ENCODE measurements at regions not wholly inside any gene's neighbourhood (a gene's known extent, or its start where the extent isn't known, plus 50 kb on each side); places are given as distances from the start of the nearest gene placed in this dataset.
"Not testable (repeated sequence)": the region's sequence is repeated elsewhere in the genome, so short reads cannot be mapped to it uniquely, and the experiment has no call there.

DNA sequence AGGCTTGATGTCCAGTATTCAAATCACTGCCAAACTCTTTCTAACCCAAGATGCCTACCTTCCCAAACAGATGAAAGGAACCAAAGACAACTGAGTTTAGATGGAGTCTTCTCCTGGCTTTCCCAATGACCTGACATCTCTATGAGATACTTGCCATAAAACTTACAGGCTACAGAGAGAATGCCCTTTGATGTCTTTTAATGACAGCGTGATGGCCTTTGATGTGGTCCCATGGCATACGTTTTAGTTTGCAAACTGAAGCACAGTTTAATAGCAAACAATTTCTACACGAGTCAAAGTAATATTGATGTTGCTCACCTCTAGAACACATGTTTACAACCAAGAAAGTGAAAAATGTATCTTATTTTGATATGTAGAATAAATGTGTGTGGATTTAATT, 73.2 kb downstream of the ZIC4 start:
- no peak for FAIRE-seq

DNA sequence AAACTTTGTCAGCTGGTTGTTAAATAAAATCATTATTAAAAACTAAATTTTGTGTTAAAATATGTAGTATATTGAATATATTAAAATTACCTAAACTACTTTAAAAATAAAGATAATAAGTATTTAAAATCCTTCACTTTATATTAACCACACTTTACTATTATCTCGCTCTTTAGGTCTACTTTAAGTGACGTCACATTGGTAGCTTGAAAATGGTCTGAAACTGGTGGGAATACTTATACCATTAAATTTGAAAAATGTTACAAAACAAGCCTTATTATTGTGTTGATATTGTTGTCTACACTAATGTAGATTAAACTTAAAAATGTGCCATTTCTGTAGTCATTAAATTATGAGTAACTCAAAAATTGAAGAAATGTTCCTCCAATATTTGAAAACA, 77.6 kb downstream of the ZIC4 start:
- FAIRE-seq: peak; percentile 92

DNA sequence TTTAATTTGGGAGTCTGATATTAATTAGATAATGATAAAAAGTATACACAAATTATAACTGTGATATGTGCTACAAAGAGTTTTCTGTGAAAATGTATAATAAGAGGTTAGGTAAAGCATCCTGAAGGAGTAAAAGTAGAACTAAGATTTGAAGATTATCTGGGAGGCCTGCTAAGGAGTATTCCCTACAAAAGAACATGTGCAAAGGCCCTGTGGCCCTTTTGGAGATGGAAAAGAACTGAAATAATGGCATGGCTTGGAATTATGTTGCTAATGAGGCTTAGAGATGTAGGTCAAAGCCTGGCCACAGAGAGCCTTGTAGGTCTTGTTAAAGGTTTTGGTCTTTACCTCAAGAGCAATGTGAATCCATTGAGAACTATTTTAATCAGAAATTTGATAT, 82.0 kb downstream of the ZIC4 start:
- no peak for FAIRE-seq

DNA sequence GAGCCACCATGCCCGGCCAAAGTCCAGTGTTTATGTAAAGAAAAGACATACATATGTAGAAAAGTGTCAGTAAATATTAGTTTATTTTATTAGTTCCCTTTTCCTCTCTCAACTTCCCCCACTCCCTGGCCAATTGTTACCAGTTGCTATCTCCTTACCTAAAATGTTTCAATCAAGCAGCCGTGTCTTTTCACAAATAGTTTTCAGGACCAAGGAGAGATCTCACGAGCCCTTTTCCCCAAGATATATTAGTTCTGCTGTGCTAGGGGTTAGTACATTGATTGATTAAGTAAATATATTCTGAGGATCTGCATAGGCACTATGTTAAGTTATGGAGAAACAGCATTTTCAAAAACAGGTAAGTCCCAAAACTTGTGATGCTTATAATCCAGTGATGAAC, 87.4 kb downstream of the ZIC4 start:
- no peak for FAIRE-seq

DNA sequence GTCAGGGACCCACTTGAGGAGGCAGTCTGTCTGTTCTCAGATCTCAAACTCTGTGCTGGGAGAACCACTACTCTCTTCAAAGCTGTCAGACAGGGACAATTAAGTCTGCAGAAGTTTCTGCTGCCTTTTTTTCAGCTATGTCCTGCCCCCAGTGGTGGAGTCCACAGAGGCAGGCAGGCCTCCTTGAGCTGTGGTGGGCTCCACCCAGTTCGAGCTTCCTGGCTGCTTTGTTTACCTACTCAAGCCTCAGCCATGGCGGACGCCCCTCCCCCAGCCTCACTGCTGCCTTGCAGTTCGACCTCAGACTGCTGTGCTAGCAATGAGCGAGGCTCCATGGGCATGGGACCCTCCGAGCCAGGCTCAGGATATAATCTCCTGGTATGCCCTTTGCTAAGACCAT, 89.3 kb downstream of the ZIC4 start:
- FAIRE-seq: not testable (repeated sequence)

DNA sequence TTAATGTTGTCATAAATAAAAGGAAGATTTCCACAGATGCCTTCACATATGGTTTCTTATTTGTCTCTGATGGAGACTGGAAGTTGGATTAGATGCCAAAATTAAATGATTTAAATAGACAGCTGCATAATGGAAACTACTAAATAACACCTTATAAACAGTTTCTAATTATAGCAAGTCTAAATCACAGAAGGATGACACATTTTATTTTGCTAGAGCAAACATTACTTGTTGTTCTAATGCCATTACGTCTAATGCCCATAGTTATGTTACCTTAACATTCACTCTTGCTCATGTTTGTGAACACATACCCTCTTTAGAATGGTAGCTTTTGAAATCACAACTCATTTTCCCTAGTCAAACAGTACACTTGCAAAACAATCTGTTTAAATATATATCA, 92.8 kb downstream of the ZIC4 start:
- no peak for FAIRE-seq

DNA sequence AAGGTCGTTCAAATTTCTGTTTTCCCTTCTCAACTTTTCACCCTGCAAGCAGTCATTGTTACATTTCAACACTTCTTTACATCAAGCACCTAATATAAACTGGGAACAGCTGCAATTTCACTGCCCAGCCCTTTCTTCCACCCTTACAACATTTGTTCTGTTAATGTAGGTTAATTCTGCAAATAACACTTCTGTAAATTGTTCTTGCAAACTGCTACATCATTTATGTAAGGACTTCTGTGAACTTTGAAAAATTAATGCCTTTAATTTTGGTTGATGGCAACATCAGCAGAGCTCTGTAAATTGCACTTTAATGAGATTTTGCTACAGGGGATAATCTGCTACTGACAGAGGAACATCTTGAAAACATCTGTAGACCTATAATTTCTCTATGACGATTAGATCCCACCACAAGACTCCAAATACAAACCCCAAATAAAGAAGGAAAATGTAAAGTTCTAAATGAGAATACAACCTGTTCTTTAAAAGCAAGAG, 93.5 kb downstream of the ZIC4 start:
- no peak for FAIRE-seq

DNA sequence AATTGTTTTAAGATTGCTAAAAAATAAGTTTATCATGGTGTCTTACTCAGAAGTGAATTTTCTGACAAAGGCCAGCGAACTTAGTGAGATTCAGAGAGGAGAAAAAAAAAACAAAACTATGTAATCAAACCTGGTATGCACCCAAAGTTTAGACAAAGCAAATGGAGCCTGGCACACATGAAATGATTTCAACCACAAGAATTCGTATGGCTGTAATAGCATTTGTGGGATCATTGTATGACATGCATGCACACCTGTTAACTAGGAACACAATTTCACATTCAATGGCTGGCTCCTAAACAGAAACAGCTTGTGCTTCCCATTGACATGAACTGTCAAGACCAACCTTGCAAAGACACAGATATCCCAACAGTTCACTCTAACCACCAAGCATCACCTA, 94.6 kb downstream of the ZIC4 start:
- FAIRE-seq: no peak

DNA sequence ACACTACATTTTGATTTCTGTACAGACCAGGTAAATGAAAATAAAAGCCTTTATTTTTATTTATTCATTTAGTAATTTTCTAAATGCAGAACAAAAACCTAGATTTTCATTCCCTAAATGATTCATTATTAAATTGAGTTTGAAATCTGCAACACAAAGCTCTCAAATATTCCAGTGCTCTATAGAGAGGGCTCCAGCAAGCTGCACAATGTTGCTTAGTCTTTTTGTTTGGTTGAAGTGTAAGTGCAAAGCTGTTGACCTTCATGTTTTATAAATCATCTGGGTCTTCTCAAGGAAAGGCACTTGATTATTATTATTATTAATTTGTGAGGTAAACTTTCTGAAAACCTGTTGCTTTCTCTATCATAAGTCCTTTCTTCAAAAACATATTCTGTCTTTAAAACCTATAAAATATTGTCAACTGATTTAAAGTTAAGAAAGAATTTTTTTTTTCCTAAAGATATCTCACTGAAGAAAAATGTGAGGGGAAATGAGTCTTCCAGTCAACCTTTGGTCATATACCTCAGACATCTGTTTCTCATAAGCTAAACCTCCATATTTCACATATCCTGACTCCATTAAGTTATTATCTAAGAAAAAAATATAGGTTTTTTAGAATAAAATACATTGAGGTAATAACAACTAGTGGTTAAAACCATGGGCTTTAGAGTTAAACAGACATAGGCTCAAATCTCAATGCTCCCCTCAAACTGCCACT, 100.7 kb downstream of the ZIC4 start:
- no peak for FAIRE-seq

DNA sequence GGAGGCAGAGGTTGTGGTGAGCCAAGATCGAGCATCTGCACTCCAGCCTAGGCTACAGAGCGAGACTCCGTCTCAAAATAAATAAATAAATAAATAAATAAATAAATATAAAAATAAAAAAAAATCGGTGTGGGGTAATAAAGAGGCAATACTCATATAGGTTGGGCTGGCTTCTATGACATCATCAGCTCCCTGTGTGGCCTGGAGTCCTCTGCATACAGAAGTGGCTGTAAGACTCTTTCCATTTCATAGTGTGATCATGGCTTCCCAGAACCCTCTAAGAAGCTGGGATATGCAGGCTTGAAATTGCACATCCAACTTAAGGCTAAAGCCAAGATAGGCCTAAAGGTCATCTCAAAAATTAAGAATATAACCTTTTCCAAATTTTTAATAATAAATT, 101.6 kb downstream of the ZIC4 start:
- no peak for FAIRE-seq

DNA sequence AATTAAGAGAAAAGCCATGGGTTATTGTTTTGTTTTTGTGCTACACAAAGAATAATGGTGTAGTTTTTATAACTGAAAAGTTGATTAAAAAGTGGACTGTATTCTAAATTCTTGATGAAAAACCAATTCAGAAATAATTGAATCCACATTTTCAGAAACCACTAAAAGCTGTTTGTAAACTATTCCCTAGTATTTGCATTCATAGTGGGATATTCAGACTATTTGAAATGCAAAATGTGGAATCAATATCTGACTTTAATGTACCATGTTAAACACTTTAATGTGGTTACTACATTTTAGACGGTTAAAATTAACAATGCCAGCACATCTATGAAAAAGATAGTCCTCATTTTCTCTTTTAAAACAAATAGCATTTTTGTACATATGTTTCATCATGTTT, 104.6 kb downstream of the ZIC4 start:
- no peak for FAIRE-seq

DNA sequence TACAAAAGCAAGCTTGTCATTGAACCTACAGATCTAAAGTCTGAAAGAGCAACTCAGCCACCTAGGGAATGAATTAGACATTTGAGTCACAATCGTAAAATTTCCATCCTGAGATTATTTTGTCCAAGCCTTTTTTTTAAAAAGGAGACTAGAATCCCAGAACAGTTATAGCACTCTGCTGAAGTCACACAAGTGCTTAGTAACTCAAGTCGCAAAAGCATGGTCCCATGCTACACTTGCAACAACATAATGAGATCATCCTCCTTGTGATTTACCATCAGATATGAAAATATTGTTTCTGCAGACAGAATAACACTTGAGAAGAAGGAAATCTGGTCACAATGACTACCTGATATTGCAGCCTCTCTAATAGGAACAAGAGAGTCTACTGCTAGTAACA, 106.7 kb downstream of the ZIC4 start:
- no peak for FAIRE-seq

DNA sequence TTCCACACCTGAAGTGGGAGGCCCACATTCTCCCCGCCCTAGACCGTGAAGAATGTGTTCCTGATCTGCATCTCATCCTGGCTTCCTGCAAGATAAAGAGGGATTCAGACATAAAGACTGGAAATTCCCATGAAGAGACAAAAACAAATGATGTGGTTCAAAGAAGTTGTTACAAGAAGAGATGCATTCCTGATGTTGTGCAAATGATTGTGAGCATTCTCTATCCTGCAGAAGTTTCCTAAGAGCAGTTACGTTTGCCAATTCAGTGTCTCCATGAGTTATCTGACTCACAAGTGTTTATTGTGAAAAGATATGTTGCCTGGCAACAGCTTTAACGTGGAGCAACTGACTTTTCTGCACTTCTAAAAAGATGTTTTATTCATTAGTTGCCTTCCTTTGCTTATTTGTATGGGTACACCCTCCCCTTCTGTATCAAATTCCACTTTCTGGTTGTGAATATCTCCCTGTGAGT, 107.8 kb downstream of the ZIC4 start:
- no peak for FAIRE-seq

DNA sequence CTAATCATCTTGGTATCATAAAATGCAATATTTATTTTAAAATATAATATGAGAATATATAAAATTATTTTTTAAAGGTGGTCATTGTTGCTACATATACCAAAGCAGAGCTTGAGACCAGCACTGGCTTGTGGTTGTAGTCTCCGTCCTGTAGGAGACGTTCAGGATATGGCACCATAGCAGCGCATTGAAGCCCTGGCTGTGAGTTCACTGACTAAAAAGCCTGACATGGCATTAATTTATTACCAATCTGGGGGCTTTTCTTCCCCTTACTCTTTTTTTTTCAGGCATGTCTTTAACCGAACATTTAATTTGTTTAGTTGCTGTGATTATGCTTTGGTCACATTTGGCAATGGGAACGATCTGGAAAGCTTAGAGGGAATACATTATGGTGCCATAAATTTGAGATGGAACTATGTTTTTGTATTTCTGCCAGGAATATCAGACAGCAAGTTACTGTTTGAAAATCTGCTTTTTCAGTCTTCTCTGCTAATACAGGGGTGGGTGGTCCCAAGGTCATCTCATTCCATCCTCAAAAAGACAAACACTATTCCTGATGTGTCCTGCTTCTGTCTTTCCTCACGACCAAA, 108.5 kb downstream of the ZIC4 start:
- no peak for FAIRE-seq

DNA sequence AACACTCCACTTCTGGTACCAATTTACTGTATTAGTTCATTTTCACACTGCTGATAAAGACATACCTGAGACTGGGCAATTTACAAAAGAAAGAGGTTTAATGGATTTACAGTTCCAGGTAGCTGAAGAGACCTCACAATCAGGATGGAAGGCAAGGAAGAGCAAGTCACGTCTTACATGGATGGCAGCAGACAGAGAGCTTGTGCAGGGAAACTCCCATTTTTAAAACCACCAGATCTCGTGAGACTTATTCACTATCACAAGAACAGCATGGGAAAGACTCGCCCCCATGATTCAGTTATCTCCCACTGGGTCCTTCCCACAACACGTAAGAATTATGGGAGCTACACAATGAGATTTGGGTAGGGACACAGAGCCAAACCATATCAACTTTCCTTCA, 119.0 kb downstream of the ZIC4 start:
- FAIRE-seq: not testable (repeated sequence)

DNA sequence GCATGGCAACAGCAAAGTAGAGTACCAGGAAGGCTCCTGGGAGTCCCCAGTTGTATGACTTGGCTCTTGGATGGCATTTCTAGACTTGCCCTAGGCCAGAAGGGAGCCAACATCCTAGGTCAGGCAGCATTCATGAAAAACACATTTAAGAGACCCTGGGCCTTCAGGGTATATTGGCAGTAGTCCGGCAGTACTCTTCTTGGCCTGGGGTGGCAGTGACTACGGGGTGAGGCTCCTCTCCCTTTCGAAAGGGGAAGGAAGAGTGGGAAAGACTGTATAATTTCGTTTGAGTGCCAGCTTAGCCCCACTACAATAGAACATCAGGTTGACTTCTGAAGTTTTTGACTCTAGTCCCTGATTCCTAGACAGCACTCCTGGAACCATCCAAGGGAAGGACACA, 136.4 kb downstream of the ZIC4 start:
- FAIRE-seq: no peak

DNA sequence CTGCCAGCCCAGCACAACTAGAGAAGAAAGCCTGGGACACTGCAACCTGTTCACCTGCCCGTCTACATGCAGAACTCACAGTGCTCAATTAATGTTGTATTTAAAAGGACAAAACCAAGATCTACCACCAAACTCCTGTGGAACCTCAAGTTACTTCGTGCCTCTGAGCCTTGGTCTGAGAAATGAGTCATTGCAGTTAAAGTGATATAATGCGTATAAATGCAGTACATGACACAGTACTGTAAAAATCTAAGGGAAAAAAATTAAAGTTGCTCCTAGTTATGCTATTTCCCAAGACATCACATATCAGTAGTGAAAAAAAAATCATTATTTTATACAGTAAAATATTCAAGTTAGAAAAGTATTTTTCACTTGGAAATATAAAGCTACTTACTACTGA, 138.9 kb downstream of the ZIC4 start:
- no peak for FAIRE-seq

DNA sequence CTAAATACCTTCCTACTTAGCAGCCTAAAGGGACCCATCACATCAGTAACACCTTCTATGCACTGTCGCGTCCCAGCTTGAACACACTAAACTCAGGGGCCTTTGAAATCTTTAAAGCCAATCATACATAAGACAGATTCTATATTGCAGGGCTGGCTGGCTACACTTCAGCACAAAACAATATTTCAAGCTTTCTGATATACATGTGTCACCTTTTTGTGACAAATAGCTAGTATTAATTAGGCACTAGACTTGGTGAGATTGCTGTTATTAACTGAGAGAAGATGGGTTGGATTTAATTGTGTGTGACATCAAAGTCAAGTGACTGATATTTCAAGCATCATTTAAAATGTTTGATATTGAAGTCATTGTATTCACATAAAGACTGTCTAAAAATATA, 148.4 kb downstream of the ZIC4 start:
- no peak for FAIRE-seq

DNA sequence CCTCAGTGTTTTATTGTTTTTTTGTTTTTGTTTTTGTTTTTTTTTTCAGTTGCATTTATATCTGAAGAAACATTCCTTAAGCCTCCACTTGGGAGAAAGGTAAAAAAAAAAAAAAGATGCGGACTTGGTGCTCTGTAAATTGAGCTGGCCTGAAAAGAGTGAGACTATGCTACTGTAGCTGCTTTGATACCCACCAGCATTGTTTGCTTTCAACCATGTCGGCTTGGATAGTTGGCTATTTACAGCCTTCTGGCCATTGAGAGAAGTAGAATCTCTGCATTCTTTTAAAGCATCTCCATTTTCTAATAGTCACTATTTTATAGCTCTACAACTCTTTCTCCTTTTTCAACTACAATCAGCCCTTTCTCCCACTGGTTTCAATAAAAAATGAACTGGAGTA, 149.6 kb downstream of the ZIC4 start:
- no peak for FAIRE-seq

DNA sequence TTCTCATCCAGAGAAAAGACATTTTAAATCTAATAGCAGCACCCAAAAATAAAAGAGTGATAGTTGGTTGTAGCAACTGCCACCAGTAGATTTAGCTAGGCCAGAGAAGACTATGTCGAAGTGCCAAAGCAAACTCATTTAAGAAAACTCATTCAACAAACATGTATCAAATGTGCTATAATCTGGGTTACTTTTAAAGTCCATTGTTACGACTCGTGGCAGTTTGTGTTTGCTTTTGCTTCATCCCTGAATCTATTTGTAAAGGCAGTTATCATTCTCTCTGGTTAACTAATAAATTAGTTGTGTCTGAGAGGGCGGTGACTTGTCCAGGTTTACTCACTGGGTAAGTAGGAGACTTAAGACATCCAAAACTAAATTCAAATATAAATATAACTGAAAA, 159.4 kb downstream of the ZIC4 start:
- FAIRE-seq: no peak

DNA sequence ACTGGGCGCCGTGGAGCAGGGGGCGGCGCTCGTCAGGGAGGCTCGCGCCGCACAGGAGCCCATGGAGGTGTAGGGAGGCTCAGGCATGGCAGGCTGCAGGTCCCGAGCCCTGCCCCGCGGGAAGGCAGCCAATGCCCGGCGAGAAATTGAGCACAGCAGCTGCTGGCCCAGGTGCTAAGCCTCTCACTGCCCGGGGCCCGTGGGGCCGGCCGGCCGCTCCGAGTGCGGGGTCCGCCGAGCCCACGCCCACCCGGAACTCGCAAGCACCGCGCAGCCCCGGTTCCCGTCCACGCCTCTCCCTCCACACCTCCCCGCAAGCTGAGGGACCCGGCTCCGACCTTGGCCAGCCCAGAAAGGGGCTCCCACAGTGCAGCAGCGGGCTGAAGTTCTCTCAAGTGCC, 160.7 kb downstream of the ZIC4 start:
- not testable (repeated sequence) for FAIRE-seq

DNA sequence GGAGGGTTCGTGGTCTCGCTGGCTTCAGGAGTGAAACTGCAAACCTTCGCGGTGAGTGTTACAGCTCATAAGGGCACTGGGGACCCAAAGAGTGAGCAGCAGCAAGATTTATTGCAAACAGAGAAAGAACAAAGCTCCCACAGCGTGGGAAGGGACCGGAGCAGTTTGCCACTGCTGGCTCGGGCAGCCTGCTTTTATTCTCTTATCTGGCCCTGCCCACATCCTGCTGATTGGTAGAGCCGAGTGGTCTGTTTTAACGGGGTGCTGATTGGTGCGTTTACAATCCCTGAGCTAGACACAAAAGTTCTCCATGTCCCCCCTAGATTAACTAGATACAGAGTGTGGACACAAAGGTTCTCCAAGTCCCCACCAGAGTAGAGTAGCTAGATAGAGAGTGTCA, 161.3 kb downstream of the ZIC4 start:
- FAIRE-seq: not testable (repeated sequence)

DNA sequence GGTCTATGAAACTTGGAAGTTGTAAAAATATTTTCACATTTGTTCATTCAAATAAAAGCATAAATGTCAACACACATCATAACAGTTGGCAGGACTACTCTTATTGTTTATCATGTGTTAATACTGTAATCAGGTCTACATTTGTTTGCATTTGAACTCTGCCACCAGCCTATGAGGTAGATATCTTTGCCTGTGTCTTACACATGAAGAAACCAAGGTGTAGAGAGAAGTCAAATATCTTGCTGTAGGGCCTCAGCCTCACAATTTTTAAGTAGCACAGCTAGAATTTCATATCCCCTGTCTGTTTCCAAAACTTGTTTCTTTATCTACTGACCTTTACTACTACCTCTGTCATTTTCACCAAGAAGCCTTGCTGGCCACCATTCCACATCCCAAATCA, 161.9 kb downstream of the ZIC4 start:
- FAIRE-seq: no peak

DNA sequence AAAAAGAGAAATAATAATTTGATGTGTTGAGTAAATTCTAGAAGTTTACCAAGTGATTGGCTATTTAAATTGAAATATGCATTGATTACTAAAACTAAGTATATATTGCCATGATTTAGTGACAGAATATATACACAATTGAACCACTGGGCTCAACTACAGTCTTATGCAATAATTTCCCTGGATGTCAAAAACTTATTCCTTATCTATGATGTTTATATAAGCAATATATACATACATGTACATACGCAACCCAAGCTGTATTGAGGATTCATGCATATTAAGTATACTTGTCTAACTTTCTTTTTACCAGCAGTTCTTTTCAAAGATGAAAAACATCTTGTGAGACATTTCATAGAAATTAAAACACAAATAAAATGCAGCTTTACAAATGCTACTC, 165.8 kb downstream of the ZIC4 start:
- FAIRE-seq: no peak

DNA sequence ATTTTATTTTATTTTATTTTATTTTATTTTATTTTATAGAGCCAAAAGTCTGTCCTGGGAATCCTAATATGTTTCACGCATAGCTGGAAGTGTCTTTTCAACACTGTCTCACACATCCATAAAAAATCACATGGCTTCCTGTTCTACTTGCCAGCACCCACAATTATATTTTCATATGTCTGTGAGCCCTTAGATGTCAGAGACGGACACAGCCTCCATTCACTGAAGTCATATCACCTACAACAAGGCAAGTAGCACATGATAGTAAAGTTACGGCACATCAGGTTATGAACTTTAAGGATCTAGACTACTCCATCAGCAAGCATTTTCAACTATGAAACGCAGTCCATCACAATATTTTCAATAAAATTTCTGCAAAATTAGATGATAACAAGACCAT, 168.4 kb downstream of the ZIC4 start:
- FAIRE-seq: no peak
